NB4 (cell line): ENCODE measurements at regions not wholly inside any gene's neighbourhood (a gene's known extent, or its start where the extent isn't known, plus 50 kb on each side); places are given as distances from the start of the nearest gene placed in this dataset.

Source experiments
- POLR2A ChIP-seq: IDR thresholded peaks from 2 replicates; pipeline ENCODE4 v1.6.1; 2011; ENCODE audit warnings: mild to moderate bottlenecking; ENCODE audit not compliant: insufficient read length; ENCODE audit errors: extremely low read depth
- TF ChIP-seq, protein P1 (sequence below): IDR thresholded peaks from one replicate; pipeline ENCODE4 v1.5.1; 2012; ENCODE audit warnings: low read depth, low read length
- TF ChIP-seq, protein P2 (sequence below): IDR thresholded peaks from 2 replicates; pipeline ENCODE4 v1.6.1; 2011; ENCODE audit warnings: low read depth, low read length

DNA sequence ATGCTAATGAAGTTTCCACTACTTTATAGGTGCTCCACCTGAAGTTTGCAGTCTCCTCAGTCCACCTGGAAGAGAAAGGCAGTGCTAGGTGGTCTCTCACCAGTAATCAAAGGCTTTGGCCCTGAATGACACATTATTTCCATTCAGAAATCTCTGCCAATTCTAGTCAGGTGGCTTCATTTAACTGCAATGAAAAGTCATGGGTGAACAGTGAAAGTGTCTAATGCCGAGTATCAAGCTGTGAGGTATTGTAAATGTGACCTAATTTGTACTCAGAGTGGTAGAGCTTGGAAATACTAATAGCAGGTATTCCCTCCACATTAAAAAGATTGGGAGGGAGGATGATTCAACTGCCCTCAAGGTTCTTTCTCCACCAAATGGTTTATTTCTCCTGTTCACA, 220.9 kb upstream of the LRFN5 start:
- TF ChIP-seq POLR2A: no peak
- TF ChIP-seq, protein P1, sequence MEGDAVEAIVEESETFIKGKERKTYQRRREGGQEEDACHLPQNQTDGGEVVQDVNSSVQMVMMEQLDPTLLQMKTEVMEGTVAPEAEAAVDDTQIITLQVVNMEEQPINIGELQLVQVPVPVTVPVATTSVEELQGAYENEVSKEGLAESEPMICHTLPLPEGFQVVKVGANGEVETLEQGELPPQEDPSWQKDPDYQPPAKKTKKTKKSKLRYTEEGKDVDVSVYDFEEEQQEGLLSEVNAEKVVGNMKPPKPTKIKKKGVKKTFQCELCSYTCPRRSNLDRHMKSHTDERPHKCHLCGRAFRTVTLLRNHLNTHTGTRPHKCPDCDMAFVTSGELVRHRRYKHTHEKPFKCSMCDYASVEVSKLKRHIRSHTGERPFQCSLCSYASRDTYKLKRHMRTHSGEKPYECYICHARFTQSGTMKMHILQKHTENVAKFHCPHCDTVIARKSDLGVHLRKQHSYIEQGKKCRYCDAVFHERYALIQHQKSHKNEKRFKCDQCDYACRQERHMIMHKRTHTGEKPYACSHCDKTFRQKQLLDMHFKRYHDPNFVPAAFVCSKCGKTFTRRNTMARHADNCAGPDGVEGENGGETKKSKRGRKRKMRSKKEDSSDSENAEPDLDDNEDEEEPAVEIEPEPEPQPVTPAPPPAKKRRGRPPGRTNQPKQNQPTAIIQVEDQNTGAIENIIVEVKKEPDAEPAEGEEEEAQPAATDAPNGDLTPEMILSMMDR: no peak
- TF ChIP-seq, protein P2, sequence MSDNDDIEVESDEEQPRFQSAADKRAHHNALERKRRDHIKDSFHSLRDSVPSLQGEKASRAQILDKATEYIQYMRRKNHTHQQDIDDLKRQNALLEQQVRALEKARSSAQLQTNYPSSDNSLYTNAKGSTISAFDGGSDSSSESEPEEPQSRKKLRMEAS: no peak
